Pancreas (tissue), 10 donors: ENCODE measurements at regions not wholly inside any gene's neighbourhood (a gene's known extent, or its start where the extent isn't known, plus 50 kb on each side); places are given as distances from the start of the nearest gene placed in this dataset.

Experiments
- ATAC-seq, 4 donors: fragments of 200-7000 bp; cut with Tn5 transposase; one replicate each; pipeline versions ENCODE4 v1.8.0 to v1.9.1; 2020; ENCODE audit warnings: mild to moderate bottlenecking in 4 of 4, moderate library complexity in 4 of 4
- DNase-seq, 6 donors: peaks; one replicate each; pipeline ENCODE4 v3.0.0-alpha.2; 2020
- FAIRE-seq: peaks from 2 replicates; lab custom pipeline; 2012; peaks lifted over from hg19 to GRCh38; lab: Jason Lieb, UNC
- H3K27ac ChIP-seq, 4 donors: fragments of 200-600 bp; sonication (generic); 1 replicate in 3 of 4; 2 replicates in 1 of 4; pipeline versions ENCODE4 v1.5.0 to v1.8.0; 2020
- H3K27me3 ChIP-seq, 4 donors: fragments of 200-600 bp; one replicate each; pipeline ENCODE4 v1.8.0; 2021
- H3K36me3 ChIP-seq, 3 donors: fragments of 200-600 bp; sonication (generic) in 1 of 3; one replicate each; pipeline versions ENCODE4 v1.5.0 to v1.8.0; 2020 to 2021
- H3K4me1 ChIP-seq, 3 donors: fragments of 200-600 bp; one replicate each; pipeline ENCODE4 v1.8.0; 2021
- H3K4me3 ChIP-seq, 4 donors: fragments of 200-600 bp; sonication (generic) in 2 of 4; one replicate each; pipeline versions ENCODE4 v1.5.0 to v1.8.0; 2020 to 2021
- H3K9me3 ChIP-seq, 4 donors: fragments of 200-600 bp; one replicate each; pipeline ENCODE4 v1.8.0; 2021
- CTCF ChIP-seq, 4 donors: fragments of 200-600 bp; sonication (generic) in 3 of 4; IDR thresholded peaks; one replicate each; pipeline versions ENCODE4 v1.5.0 to v1.8.0; 2021; ENCODE audit warnings: antibody characterized with exemption in 4 of 4
- WGBS, 2 donors: extraction: QIAGEN DNeasy Blood & Tissue Kit; methylation state at CpG; one replicate each; pipeline ENCODE4 v1.1.7; 2013; 5-methylcytosine and 5-hydroxymethylcytosine counted together
- intact Hi-C, 3 donors: fragments of 100-400 bp; cut with DNase I; formaldehyde crosslinking; loops; one replicate each; pipeline versions ENCODE4 v1.11.1 to v1.14.2; 2022
- donor health status: healthy with polysubstance abuse.
- donor health status: DM: no; HTN: no; CAD: no; lungs with moderate emphysema.
- donor health status: DM: no; HTN: no; CAD: no.
- donor health status: control.
- donor health status: control.
- donor health status: Bipolar disorder and iron deficiency.
- donor health status: DM: yes; HTN: yes; CAD: no.
- donor health status: DM: no; HTN: no; CAD: no.
- donor health status: DM: no; HTN: no; CAD: no.
- donor health status: DM: yes; HTN: yes; CAD: no.

GRCh38 chr6:25125736-25126135 is 153.4 kb upstream of the CARMIL1 start:
- no peak for FAIRE-seq
- 85% methylated on average over 5 of the region's 5 CpGs for WGBS, 2 donors
- TF ChIP-seq CTCF (IDR thresholded peaks at IDR 0.05) = no peak
- Histone ChIP-seq H3K27ac (no peak overlapping the region), H3K36me3 (no peaks in the 10 kb centered on the region), H3K4me3 (no peak overlapping the region), H3K27me3 (no peaks in the 10 kb centered on the region), H3K4me1 (peaks cover 0 to 13% (median 0%) of the 10 kb centered on the region in 3 donors), H3K9me3 (no peaks in the 10 kb centered on the region)
- intact Hi-C loops = no loop called here
- no peak for ATAC-seq
- no peak for DNase-seq

DNA sequence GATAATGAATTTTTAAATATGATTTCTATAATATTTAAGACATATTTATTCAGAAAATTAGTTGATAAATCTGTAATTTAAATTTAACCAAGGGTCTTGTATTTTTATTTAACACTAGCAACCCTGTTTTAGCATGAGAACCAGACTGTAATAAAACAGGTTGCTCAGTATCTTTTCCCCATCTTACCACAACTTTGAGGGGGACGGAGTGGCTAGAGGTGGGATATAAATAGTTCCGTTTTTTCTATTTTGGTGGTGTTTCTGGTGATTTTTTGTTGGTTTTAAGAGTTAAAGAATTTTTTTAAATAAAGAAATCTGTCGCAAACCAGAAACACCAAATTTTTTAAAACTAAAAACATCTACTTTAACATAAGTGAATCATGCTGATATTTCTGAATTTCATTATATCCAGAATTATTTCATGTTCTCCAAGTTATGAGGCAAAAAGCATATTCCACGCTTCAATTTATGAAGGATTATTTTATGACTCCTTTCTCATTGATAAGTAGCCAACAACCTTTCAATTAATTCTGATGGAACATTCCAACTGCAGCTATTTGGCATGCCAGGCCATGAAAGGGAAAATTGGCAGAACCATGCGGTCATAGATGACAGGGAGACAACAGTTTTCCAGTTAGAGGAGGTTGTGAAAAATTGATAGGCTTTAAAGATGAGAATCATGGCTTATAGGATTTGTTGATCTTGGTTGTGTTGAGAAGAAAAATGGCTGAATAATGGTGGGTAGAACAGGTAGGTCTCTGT is 151.9 kb upstream of the CARMIL1 start:
- DNase-seq = no peak
- intact Hi-C loops = no loop called here
- FAIRE-seq = peak; percentile 47
- H3K9me3 ChIP-seq = no peaks in the 10 kb centered on the region
- H3K27ac ChIP-seq = no peak overlapping the region
- 71 to 75% methylated on average over 5 of the region's 5 CpGs for WGBS, 2 donors
- peaks cover 0 to 8% (median 0%) of the 10 kb centered on the region in 3 donors for H3K4me1 ChIP-seq
- no peak overlapping the region for H3K4me3 ChIP-seq
- no peak for ATAC-seq
- TF ChIP-seq CTCF (IDR thresholded peaks at IDR 0.05) = no peak
- H3K27me3 ChIP-seq = no peaks in the 10 kb centered on the region
- no peaks in the 10 kb centered on the region for H3K36me3 ChIP-seq

DNA sequence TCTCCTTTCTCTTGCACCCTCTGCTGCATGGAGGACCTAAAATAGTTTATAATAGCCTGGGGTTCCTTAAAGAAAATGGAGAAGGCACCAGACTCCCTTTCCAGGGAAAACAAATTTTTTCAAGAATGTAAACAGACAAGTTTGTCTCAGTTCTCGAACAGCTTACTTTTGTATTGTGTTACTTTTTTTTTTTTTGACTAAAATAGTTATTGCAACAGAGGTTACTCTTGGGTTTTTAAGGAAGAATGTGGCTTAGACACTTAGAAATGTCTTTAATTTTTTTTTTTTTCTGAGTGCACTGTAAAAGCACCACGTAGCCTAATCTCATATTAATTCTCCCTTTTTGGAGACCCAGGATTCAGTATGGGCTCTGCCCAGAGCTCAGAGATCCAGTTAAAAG is 148.7 kb upstream of the CARMIL1 start:
- ATAC-seq (no peak), DNase-seq (no peak), FAIRE-seq (no peak)
- Histone ChIP-seq H3K27me3 (no peaks in the 10 kb centered on the region), H3K9me3 (no peaks in the 10 kb centered on the region), H3K4me1 (no peaks in the 10 kb centered on the region), H3K36me3 (no peaks in the 10 kb centered on the region), H3K27ac (no peak overlapping the region), H3K4me3 (no peak overlapping the region)
- intact Hi-C loops = no loop called here
- no peak for TF ChIP-seq CTCF (IDR thresholded peaks at IDR 0.05)
- 45 to 48% methylated on average over 2 of the region's 2 CpGs for WGBS, 2 donors

DNA sequence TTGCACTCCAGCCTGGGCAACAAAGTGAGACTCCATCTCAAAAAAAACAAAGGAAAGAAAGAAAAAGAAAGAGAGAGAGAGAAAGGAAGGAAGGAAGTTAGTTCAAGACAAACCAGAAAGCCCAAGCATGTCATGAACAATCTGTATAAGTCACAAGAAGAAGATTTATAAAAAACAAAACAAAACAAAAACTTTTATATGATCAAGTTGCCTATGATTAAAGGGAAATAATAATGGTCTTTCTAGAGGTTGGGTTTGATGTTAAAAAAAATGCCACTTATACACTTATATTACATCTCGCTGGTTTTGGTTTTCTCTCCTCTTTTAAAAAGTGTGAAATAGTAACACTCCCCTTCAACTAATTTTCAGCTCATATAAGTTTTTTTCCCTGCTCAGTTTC is 146.2 kb upstream of the CARMIL1 start:
- FAIRE-seq (no peak), DNase-seq (no peak), ATAC-seq (no peak)
- H3K27ac ChIP-seq = no peak overlapping the region
- no peak overlapping the region for H3K4me3 ChIP-seq
- H3K36me3 ChIP-seq = no peaks in the 10 kb centered on the region
- WGBS, 2 donors = 94 to 96% methylated on average over 1 of the region's 1 CpG
- H3K27me3 ChIP-seq = no peaks in the 10 kb centered on the region
- no peak for TF ChIP-seq CTCF (IDR thresholded peaks at IDR 0.05)
- intact Hi-C loops = no loop called here
- no peaks in the 10 kb centered on the region for H3K4me1 ChIP-seq
- H3K9me3 ChIP-seq = no peaks in the 10 kb centered on the region

- Histone ChIP-seq H3K4me3 (no peak overlapping the region), H3K4me1 (no peaks in the 10 kb centered on the region), H3K36me3 (no peaks in the 10 kb centered on the region), H3K9me3 (no peaks in the 10 kb centered on the region), H3K27me3 (no peaks in the 10 kb centered on the region), H3K27ac (no peak overlapping the region)
- no peak for ATAC-seq
- no peak for TF ChIP-seq CTCF (IDR thresholded peaks at IDR 0.05)
- no peak for FAIRE-seq
- intact Hi-C loops = no loop called here
- no peak for DNase-seq
- 50 to 53% methylated on average over 1 of the region's 1 CpG for WGBS, 2 donors
Observed at GRCh38 chr6:25133568-25133967, 145.6 kb upstream of the CARMIL1 start.
